HG03565 (cell line): ENCODE measurements at regions not wholly inside any gene's neighbourhood (a gene's known extent, or its start where the extent isn't known, plus 50 kb on each side); places are given as distances from the start of the nearest gene placed in this dataset.

ENCODE experiments used
- ATAC-seq: cut with Tn5 transposase; IDR thresholded peaks from one replicate; pipeline ENCODE4 v1.9.1; 2021; ENCODE audit warnings: mild to moderate bottlenecking, moderate library complexity; ENCODE audit not compliant: unreplicated experiment

GRCh38 chr6:134470457-134470975 is 152.6 kb upstream of the SGK1 start:
- ATAC-seq: no peak

DNA sequence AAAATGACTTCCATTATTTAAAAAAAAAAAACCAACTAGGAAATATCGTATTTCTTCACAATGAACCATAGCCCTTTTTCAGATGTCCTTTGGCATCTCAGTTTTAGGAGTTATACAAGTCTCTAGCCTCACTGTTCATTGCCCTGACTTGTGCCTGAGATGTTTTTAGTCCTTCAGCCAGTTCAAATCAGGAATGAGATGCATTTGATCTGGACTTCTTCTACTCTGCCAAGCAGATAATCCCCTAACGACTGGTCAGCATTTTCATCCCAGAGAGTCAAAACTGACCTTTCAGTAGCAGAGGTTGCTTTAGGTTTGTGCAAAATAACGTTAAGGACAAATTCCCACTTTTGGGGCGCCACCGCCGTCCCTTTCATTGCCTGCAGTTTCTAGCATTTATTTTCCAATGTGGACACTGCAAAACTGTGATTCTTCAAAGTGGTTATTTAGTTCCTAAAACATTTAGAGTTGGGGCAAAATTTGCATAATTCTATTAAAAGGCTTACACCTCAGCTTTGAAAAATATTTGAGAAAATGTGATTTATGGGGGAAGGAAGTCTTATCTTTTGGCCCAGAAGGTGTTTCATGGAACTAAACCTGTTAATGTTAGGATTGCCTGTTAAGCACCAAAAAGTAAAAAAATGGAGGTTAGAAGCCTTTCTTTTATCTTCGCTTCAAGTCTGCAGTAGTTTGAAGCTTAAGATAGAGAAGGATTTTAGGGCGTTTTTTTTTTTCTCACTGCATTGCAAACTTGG is 152.0 kb upstream of the SGK1 start:
- ATAC-seq: no peak

- ATAC-seq: no peak
Observed at GRCh38 chr6:134468633-134469032, 150.7 kb upstream of the SGK1 start.

DNA sequence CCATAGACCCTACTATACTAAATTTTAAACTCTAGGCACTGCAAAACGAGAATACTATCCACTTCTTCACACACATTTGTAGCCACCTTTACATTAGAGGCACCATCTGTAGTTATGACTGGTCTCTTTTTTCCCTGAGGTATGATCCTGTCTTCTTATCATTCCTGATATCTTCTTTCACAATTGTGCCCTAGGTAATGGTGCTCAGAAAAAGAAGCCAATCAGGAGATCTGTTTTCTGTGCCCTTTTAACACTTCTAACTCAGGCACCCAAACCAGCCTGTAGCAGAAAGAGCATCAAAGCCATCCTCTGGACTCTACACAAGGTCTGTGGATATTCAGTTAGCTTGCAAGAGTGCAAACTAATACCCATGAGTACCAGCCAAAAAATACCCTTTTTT is 149.7 kb upstream of the SGK1 start:
- ATAC-seq: no peak

DNA sequence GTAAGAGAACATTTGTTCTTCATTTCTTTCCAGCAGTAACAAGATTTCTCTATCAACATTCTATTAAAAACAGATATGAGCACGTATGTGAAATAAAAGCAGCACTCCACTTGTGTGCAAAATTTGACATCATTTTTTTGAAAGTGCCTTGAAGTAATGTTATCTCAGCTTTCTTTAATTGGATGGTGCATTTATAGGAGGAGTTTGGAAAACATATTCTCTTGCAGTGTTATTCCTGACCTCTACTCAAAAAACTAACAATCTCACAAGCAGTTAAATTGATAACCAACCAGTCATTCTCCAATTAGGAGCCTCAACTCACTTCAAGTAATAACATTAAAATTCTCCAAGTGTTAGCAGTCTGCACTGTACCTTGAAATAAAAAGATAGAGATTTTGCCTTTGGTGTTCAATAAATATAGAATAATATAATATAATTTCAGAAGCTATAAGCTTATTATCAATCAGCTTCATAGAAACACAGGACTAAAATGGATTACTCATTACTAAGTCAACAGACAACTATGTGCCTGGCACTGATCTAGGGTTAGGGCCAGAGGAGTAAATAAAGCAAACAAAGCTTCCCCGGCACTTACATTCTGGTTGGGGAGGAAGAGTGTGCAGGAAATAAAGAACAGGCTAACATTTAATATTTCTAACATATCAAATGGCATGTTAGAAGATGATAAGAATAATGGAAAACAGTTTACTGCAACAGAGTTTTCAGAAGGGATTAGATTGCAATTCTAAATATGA is 149.0 kb upstream of the SGK1 start:
- ATAC-seq: no peak

GRCh38 chr6:134464690-134465411 is 146.9 kb upstream of the SGK1 start:
- ATAC-seq: peak; percentile 40

- ATAC-seq: no peak
Observed at GRCh38 chr6:134458857-134459657, 141.1 kb upstream of the SGK1 start.

- ATAC-seq: no peak
Observed at GRCh38 chr6:134457941-134458340, 140.0 kb upstream of the SGK1 start.

GRCh38 chr6:134456226-134456625 is 138.3 kb upstream of the SGK1 start:
- ATAC-seq: no peak

GRCh38 chr6:134455319-134455718 is 137.4 kb upstream of the SGK1 start:
- no peak for ATAC-seq

- no peak for ATAC-seq
Observed at GRCh38 chr6:134454794-134455193, 136.9 kb upstream of the SGK1 start.

- ATAC-seq: no peak
Observed at GRCh38 chr6:134453792-134454510, 136.0 kb upstream of the SGK1 start.

- ATAC-seq: no peak
Observed at GRCh38 chr6:134452906-134453305, 135.0 kb upstream of the SGK1 start.

GRCh38 chr6:134451529-134451928 is 133.6 kb upstream of the SGK1 start:
- no peak for ATAC-seq

- no peak for ATAC-seq
Observed at GRCh38 chr6:134449781-134450180, 131.9 kb upstream of the SGK1 start.

DNA sequence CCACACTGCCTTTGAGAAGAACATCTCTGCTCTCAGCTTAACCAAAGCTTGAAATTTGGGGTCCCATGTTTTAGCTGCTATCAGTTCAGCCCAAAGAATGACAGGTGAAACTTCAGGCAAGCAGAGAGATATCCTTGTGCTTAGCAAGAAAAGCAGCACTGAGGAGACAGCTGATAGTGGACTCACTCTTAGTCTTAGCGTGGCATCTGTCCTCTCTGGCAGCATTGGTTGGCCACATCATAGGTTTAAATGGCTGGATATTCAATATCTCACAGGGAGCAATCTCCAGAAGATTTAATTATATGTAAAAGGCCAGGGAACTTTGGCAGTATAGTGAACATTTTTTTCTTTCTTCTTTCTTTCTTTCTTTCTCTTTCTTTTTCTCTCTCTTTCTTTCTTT is 131.1 kb upstream of the SGK1 start:
- no peak for ATAC-seq

GRCh38 chr6:134447883-134448387 is 130.0 kb upstream of the SGK1 start:
- ATAC-seq: no peak

GRCh38 chr6:134447423-134447822 is 129.5 kb upstream of the SGK1 start:
- no peak for ATAC-seq

GRCh38 chr6:134446896-134447295 is 129.0 kb upstream of the SGK1 start:
- ATAC-seq: no peak
